SK-N-SH (cell line): ENCODE measurements at regions not wholly inside any gene's neighbourhood (a gene's known extent, or its start where the extent isn't known, plus 50 kb on each side); places are given as distances from the start of the nearest gene placed in this dataset.

Experiments used
- CTCF ChIA-PET: fragments of 300-600, 350-600 bp; formaldehyde crosslinking; extraction: SDS; loops from one replicate; lab custom pipeline; 2021; lab: Yijun Ruan, JAX
- POLR2A ChIA-PET: fragments of 350-600 bp; sonication (Branson Sonifier 250); formaldehyde crosslinking; extraction: SDS; loops from one replicate; lab custom pipeline; 2020; ENCODE audit warnings: antibody characterized with exemption, inconsistent platforms; lab: Yijun Ruan, JAX
- DNase-seq: peaks from one replicate; pipeline ENCODE4 v3.0.0; 2012
- H2AFZ ChIP-seq: fragments of 200-600 bp; sonication (generic); 2 replicates; pipeline ENCODE4 v1.8.1; 2016; ENCODE audit warnings: antibody characterized with exemption, mild to moderate bottlenecking, low read depth
- H3F3A ChIP-seq: fragments of 200-600 bp; sonication (generic); replicated peaks from 2 replicates; pipeline ENCODE3; 2016; ENCODE audit warnings: antibody characterized with exemption, mild to moderate bottlenecking; ENCODE audit not compliant: insufficient read depth
- H3K27ac ChIP-seq, 2 experiments: fragments of 200-500 bp in 1 of 2; fragments of 200-600 bp in 1 of 2; sonication (Bioruptor generic) in 1 of 2; sonication (generic), shearing (Covaris generic) in 1 of 2; 2 replicates each; pipeline versions ENCODE4 v1.5.1 to v1.6.1; 2014 to 2016; ENCODE audit warnings: low read depth in 2 of 2, inconsistent platforms in 1 of 2, low read length in 1 of 2, mild to moderate bottlenecking in 1 of 2, mixed read lengths in 1 of 2
- H3K27me3 ChIP-seq: fragments of 200-600 bp; sonication (generic), shearing (Covaris generic); 2 replicates; pipeline ENCODE4 v1.6.1; 2016; ENCODE audit warnings: mixed run types; ENCODE audit not compliant: insufficient read depth
- H3K36me3 ChIP-seq, 2 experiments: fragments of 200-500 bp in 1 of 2; fragments of 200-600 bp in 1 of 2; sonication (Bioruptor generic) in 1 of 2; sonication (generic) in 1 of 2; replicated peaks in 1 of 2; 2 replicates each; pipeline versions ENCODE3 to v1.5.1; 2014 to 2016; ENCODE audit warnings: low read length in 1 of 2, mild to moderate bottlenecking in 1 of 2; ENCODE audit not compliant: insufficient read depth in 2 of 2, control insufficient read depth in 1 of 2
- H3K4me1 ChIP-seq, 2 experiments: fragments of 200-500 bp in 1 of 2; fragments of 200-600 bp in 1 of 2; sonication (Bioruptor generic) in 1 of 2; sonication (generic), shearing (Covaris generic) in 1 of 2; 2 replicates each; pipeline versions ENCODE4 v1.5.1 to v1.6.1; 2014 to 2016; ENCODE audit warnings: low read depth in 1 of 2, low read length in 1 of 2, mixed run types in 1 of 2; ENCODE audit not compliant: insufficient read depth in 2 of 2, control insufficient read depth in 1 of 2
- H3K4me2 ChIP-seq: fragments of 200-600 bp; sonication (generic), shearing (Covaris generic); 2 replicates; pipeline ENCODE4 v1.6.1; 2017; ENCODE audit warnings: mixed run types
- H3K4me3 ChIP-seq, 2 experiments: fragments of 200-500 bp in 1 of 2; fragments of 200-600 bp in 1 of 2; sonication (Bioruptor generic) in 1 of 2; sonication (generic), shearing (Covaris generic) in 1 of 2; 2 replicates each; pipeline versions ENCODE4 v1.5.1 to v1.8.1; 2014 to 2016; ENCODE audit warnings: low read depth in 2 of 2, inconsistent platforms in 1 of 2, low read length in 1 of 2, mild to moderate bottlenecking in 1 of 2, mixed read lengths in 1 of 2, moderate library complexity in 1 of 2
- H3K79me2 ChIP-seq: fragments of 200-600 bp; sonication (generic); 2 replicates; pipeline ENCODE4 v1.8.1; 2017; ENCODE audit warnings: mild to moderate bottlenecking; ENCODE audit not compliant: insufficient read depth
- H3K9ac ChIP-seq: fragments of 200-600 bp; sonication (generic); 2 replicates; pipeline ENCODE4 v1.6.1; 2017; ENCODE audit warnings: mixed run types
- H3K9me2 ChIP-seq: fragments of 200-600 bp; sonication (generic); 2 replicates; pipeline ENCODE4 v1.6.1; 2017; ENCODE audit warnings: mixed run types
- H3K9me3 ChIP-seq: fragments of 200-600 bp; sonication (generic); 2 replicates; pipeline ENCODE4 v1.6.1; 2017; ENCODE audit warnings: mixed run types, mild to moderate bottlenecking, moderate library complexity
- H4K20me1 ChIP-seq: fragments of 200-600 bp; sonication (generic); 2 replicates; pipeline ENCODE4 v1.6.1; 2017; ENCODE audit warnings: mild to moderate bottlenecking, mixed run types; ENCODE audit not compliant: insufficient read depth
- CHD2 ChIP-seq: fragments of 150-350 bp; IDR thresholded peaks from 2 replicates; pipeline ENCODE4 v1.6.1; 2018; ENCODE audit warnings: low read length; ENCODE audit not compliant: partially characterized antibody
- EZH2phosphoT487 ChIP-seq: fragments of 200-600 bp; sonication (generic); IDR thresholded peaks from 2 replicates; pipeline ENCODE4 v1.6.1; 2017; ENCODE audit warnings: low read depth, mixed run types, mild to moderate bottlenecking, antibody characterized with exemption, moderate library complexity, borderline replicate concordance
- FOSL2 ChIP-seq: IDR thresholded peaks from 2 replicates; pipeline ENCODE4 v1.4.0; 2012; ENCODE audit warnings: low read depth, mild to moderate bottlenecking, moderate library complexity, borderline replicate concordance
- FOXM1 ChIP-seq: IDR thresholded peaks from 2 replicates; pipeline ENCODE4 v1.4.0; 2012; ENCODE audit warnings: low read depth, mild to moderate bottlenecking
- GABPA ChIP-seq: IDR thresholded peaks from 2 replicates; pipeline ENCODE4 v1.4.0; 2012; ENCODE audit warnings: low read depth, mild to moderate bottlenecking
- MEF2A ChIP-seq: IDR thresholded peaks from 2 replicates; pipeline ENCODE4 v1.4.0; 2012; ENCODE audit warnings: low read depth, borderline replicate concordance
- MXI1 ChIP-seq: IDR thresholded peaks from 2 replicates; pipeline ENCODE4 v1.6.1; 2012; ENCODE audit warnings: mild to moderate bottlenecking, low read depth, low read length, improper control_type of control experiment
- NFIC ChIP-seq: IDR thresholded peaks from 2 replicates; pipeline ENCODE4 v1.4.0; 2012; ENCODE audit warnings: borderline replicate concordance
- NRF1 ChIP-seq: IDR thresholded peaks from 2 replicates; pipeline ENCODE4 v1.6.1; 2012; ENCODE audit warnings: low read depth, mild to moderate bottlenecking, low read length
- PBX3 ChIP-seq: IDR thresholded peaks from 2 replicates; pipeline ENCODE4; 2012
- POLR2AphosphoS5 ChIP-seq: IDR thresholded peaks from 2 replicates; pipeline ENCODE4 v1.6.1; 2012; ENCODE audit warnings: low read depth, low read length
- RAD21 ChIP-seq: IDR thresholded peaks from 2 replicates; pipeline ENCODE4 v1.6.1; 2012; ENCODE audit warnings: mild to moderate bottlenecking, low read length
- RCOR1 ChIP-seq: fragments of 150-350 bp; IDR thresholded peaks from 2 replicates; pipeline ENCODE4 v1.6.1; 2017; ENCODE audit warnings: antibody characterized with exemption, low read length
- RXRA ChIP-seq: IDR thresholded peaks from 2 replicates; pipeline ENCODE4 v1.4.0; 2012; ENCODE audit warnings: low read depth, mild to moderate bottlenecking, borderline replicate concordance
- SIN3A ChIP-seq: IDR thresholded peaks from 2 replicates; pipeline ENCODE4 v1.6.1; 2012; ENCODE audit warnings: low read depth, mild to moderate bottlenecking, low read length, moderate library complexity, borderline replicate concordance
- TCF12 ChIP-seq: IDR thresholded peaks from 2 replicates; pipeline ENCODE4 v1.4.0; 2012
- TEAD4 ChIP-seq: IDR thresholded peaks from 2 replicates; pipeline ENCODE4 v1.4.0; 2012; ENCODE audit warnings: mild to moderate bottlenecking, borderline replicate concordance; ENCODE audit not compliant: insufficient read depth
- YY1 ChIP-seq: IDR thresholded peaks from 2 replicates; pipeline ENCODE4 v1.4.0; 2012; ENCODE audit warnings: low read depth, mild to moderate bottlenecking
- ZBTB33 ChIP-seq: IDR thresholded peaks from 2 replicates; pipeline ENCODE4 v1.4.0; 2012; ENCODE audit warnings: low read depth, borderline replicate concordance
- WGBS: methylation state at CpG from one replicate; pipeline ENCODE4 v1.1.6; 2017; ENCODE audit warnings: low lambda C conversion rate; 5-methylcytosine and 5-hydroxymethylcytosine counted together
- TF ChIP-seq, protein P1 (sequence below): IDR thresholded peaks from 2 replicates; pipeline ENCODE4 v1.4.0; 2012; ENCODE audit warnings: low read depth, borderline replicate concordance

GRCh38 chr15:61742591-61742990, 317.7 kb downstream of the VPS13C start (continued):
- TF ChIP-seq ZBTB33: no peak
- no peak for TF ChIP-seq TCF12
- TF ChIP-seq POLR2AphosphoS5: no peak
- no peak for TF ChIP-seq GABPA
- no peak for TF ChIP-seq NFIC
- no peak for TF ChIP-seq RAD21
- TF ChIP-seq PBX3: no peak

DNA sequence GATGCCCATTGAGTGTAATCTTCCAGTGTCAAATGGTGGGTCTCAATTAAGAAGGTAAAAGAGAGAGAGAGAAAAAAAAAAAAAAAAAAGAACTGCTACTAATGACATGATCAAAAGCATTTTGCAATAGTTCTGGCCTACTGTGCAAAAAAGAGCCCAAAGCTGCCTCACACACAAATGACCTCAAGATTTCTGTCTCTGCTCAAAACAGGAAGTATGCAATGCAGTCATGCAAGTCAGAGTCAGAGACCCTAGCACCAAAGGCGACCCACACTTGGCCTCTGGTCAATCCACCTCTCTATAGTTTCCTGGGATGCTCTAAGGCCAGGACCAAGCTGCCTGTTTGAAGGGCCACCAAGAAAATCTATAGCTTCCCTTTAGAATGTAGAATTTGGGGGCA, 323.5 kb downstream of the VPS13C start:
- WGBS: no CpG with 5 or more reads among the region's 1 CpG
- no peak overlapping the region for H3K4me2 ChIP-seq

GRCh38 chr15:61731099-61731498, 329.1 kb downstream of the VPS13C start:
- Histone ChIP-seq H4K20me1 (no peaks in the 10 kb centered on the region), H2AFZ (no peak overlapping the region), H3K27ac (no peak overlapping the region), H3K9me3 (no peaks in the 10 kb centered on the region), H3K4me1 (no peaks in the 10 kb centered on the region), H3K36me3 (no peaks in the 10 kb centered on the region), H3K79me2 (no peaks in the 10 kb centered on the region), H3K4me3 (no peak overlapping the region), H3K9ac (no peak overlapping the region), H3K9me2 (no peaks in the 10 kb centered on the region), H3K4me2 (no peak overlapping the region), H3F3A (no peaks in the 10 kb centered on the region), H3K27me3 (no peaks in the 10 kb centered on the region; the same call in 1 of the 2 replicates)
- DNase-seq: no peak
- 20% methylated on average over 3 of the region's 3 CpGs for WGBS
- ChIA-PET POLR2A (no interaction called here), CTCF (interaction anchor here (2.1 kb wide), 2 partner anchors 16 to 103 kb away, joined by 7 read pairs; no protein-coding TSS in a partner anchor)
- TF ChIP-seq MEF2A (no peak), POLR2AphosphoS5 (no peak), MXI1 (no peak), FOSL2 (no peak), CHD2 (no peak), YY1 (no peak), NRF1 (no peak), RXRA (no peak), RCOR1 (no peak), EZH2phosphoT487 (no peak), TEAD4 (no peak), RAD21 (no peak), FOXM1 (no peak)
- TF ChIP-seq, protein P1, sequence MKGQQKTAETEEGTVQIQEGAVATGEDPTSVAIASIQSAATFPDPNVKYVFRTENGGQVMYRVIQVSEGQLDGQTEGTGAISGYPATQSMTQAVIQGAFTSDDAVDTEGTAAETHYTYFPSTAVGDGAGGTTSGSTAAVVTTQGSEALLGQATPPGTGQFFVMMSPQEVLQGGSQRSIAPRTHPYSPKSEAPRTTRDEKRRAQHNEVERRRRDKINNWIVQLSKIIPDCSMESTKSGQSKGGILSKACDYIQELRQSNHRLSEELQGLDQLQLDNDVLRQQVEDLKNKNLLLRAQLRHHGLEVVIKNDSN: no peak

More for the DNA sequence above, 323.5 kb downstream of the VPS13C start:
- Histone ChIP-seq H3F3A (no peaks in the 10 kb centered on the region), H2AFZ (no peak overlapping the region), H3K4me1 (no peaks in the 10 kb centered on the region), H3K79me2 (no peaks in the 10 kb centered on the region), H3K27me3 (no peaks in the 10 kb centered on the region), H3K9me3 (no peaks in the 10 kb centered on the region), H3K27ac (no peak overlapping the region), H3K36me3 (no peaks in the 10 kb centered on the region), H4K20me1 (no peaks in the 10 kb centered on the region), H3K9ac (no peak overlapping the region), H3K9me2 (no peaks in the 10 kb centered on the region), H3K4me3 (no peak overlapping the region)
- no peak for TF ChIP-seq NRF1
- TF ChIP-seq SIN3A: no peak
- no peak for TF ChIP-seq PBX3
- TF ChIP-seq FOSL2: no peak
- no peak for TF ChIP-seq NFIC
- ChIA-PET POLR2A (no interaction called here), CTCF (interaction anchor here (0.8 to 1.9 kb wide), 2 partner anchors 12 to 97 kb away, joined by 3 to 5 read pairs; no protein-coding TSS in a partner anchor)
- DNase-seq: no peak
